ENCODE measurements at regions not wholly inside any gene's neighbourhood (a gene's known extent, or its start where the extent isn't known, plus 50 kb on each side); places are given as distances from the start of the nearest gene placed in this dataset.

GRCh38 chr4:95693594-95693993, 144.8 kb upstream of the UNC5C start (continued):
- no peak for TF ChIP-seq PRDM2 (tag by site-specific recombination; IDR thresholded peaks at IDR 0.05; ENCODE audit: borderline replicate concordance)

- Histone ChIP-seq H3K36me3 (ENCODE audit: control insufficient read depth in 2 of 2, insufficient read depth in 1 of 2, low read length in 2 of 2) (no peaks in the 10 kb centered on the region), H3K4me3 (ENCODE audit: low read depth, low read length) (no peak overlapping the region), H3K9me3 (ENCODE audit: control insufficient read depth, insufficient read depth, low read depth, low read length) (no peaks in the 10 kb centered on the region), H3K27ac (ENCODE audit: extremely low read depth, low read depth, low read length) (no peak overlapping the region), H3K4me1 (ENCODE audit: control insufficient read depth, insufficient read depth, low read length) (no peaks in the 10 kb centered on the region)
- ChIA-PET POLR2A (no interaction called here), CTCF (no interaction called here)
- TF ChIP-seq PRDM10 (tag by site-specific recombination; IDR thresholded peaks at IDR 0.05), result peak; percentile 15; the same call in 1 of the 2 replicates
- TF ChIP-seq WT1 (tag by site-specific recombination; IDR thresholded peaks at IDR 0.05), result no peak
Measured at GRCh38 chr4:95676190-95676589, 127.4 kb upstream of the UNC5C start.

- Histone ChIP-seq H3K36me3 (ENCODE audit: control insufficient read depth in 2 of 2, insufficient read depth in 1 of 2, low read length in 2 of 2) (no peaks in the 10 kb centered on the region), H3K27ac (ENCODE audit: extremely low read depth, low read depth, low read length) (no peak overlapping the region), H3K4me3 (ENCODE audit: low read depth, low read length) (no peak overlapping the region), H3K9me3 (ENCODE audit: control insufficient read depth, insufficient read depth, low read depth, low read length) (no peaks in the 10 kb centered on the region), H3K4me1 (ENCODE audit: control insufficient read depth, insufficient read depth, low read length) (no peaks in the 10 kb centered on the region)
- POLR2A ChIA-PET, result no interaction called here
- CTCF ChIA-PET, result interaction anchor here (0.7 kb wide), 1 partner anchor 161 kb away, joined by 4 read pairs; no protein-coding TSS in a partner anchor
- TF ChIP-seq PBX3 (CRISPR knock-in tag; IDR thresholded peaks at IDR 0.05), result no peak
- TF ChIP-seq OVOL3 (tag by site-specific recombination; IDR thresholded peaks at IDR 0.05), result no peak
- TF ChIP-seq HOXD13 (CRISPR knock-in tag; IDR thresholded peaks at IDR 0.05; ENCODE audit: borderline replicate concordance), result no peak
- no peak for TF ChIP-seq ZFP3 (tag by site-specific recombination; IDR thresholded peaks at IDR 0.05; ENCODE audit: low read depth)
- no peak for TF ChIP-seq ZNF843 (tag by site-specific recombination; IDR thresholded peaks at IDR 0.05)
- no peak for TF ChIP-seq GLI4 (tag by site-specific recombination; IDR thresholded peaks at IDR 0.05)
- no peak for TF ChIP-seq ZXDB (tag by site-specific recombination; IDR thresholded peaks at IDR 0.05)
- TF ChIP-seq EGR2 (tag by site-specific recombination; IDR thresholded peaks at IDR 0.05; ENCODE audit: low read depth), result no peak
- TF ChIP-seq ZBTB6 (tag by site-specific recombination; IDR thresholded peaks at IDR 0.05), result no peak
- TF ChIP-seq ZNF362 (tag by site-specific recombination; IDR thresholded peaks at IDR 0.05), result no peak
- TF ChIP-seq ZNF645 (tag by site-specific recombination; IDR thresholded peaks at IDR 0.05), result no peak
- no peak for TF ChIP-seq ZNF114 (tag by site-specific recombination; IDR thresholded peaks at IDR 0.05)
- TF ChIP-seq ZFP41 (tag by site-specific recombination; IDR thresholded peaks at IDR 0.05; ENCODE audit: borderline replicate concordance), result no peak
- TF ChIP-seq ZNF529 (tag by site-specific recombination; IDR thresholded peaks at IDR 0.05; ENCODE audit: insufficient replicate concordance), result no peak
- TF ChIP-seq ZNF830 (tag by site-specific recombination; IDR thresholded peaks at IDR 0.05; ENCODE audit: low read depth), result no peak
- TF ChIP-seq ZNF223 (tag by site-specific recombination; IDR thresholded peaks at IDR 0.05), result no peak
Measured at GRCh38 chr4:95675623-95676022, 126.8 kb upstream of the UNC5C start.

Measured in HEK293 (cell line).